HG02885 (cell line): ENCODE measurements at regions not wholly inside any gene's neighbourhood (a gene's known extent, or its start where the extent isn't known, plus 50 kb on each side); places are given as distances from the start of the nearest gene placed in this dataset.
A peak's percentile ranks its signal among the peaks of the same experiment; 100 is the strongest.

ENCODE experiments used
- ATAC-seq: cut with Tn5 transposase; IDR thresholded peaks from one replicate; pipeline ENCODE4 v1.9.1; 2021; ENCODE audit warnings: mild to moderate bottlenecking; ENCODE audit not compliant: unreplicated experiment, poor library complexity

GRCh38 chr1:81700728-81701470 is 99.8 kb upstream of the ADGRL2 start:
- ATAC-seq = no peak

GRCh38 chr1:81699234-81699633 is 101.5 kb upstream of the ADGRL2 start:
- ATAC-seq = no peak

DNA sequence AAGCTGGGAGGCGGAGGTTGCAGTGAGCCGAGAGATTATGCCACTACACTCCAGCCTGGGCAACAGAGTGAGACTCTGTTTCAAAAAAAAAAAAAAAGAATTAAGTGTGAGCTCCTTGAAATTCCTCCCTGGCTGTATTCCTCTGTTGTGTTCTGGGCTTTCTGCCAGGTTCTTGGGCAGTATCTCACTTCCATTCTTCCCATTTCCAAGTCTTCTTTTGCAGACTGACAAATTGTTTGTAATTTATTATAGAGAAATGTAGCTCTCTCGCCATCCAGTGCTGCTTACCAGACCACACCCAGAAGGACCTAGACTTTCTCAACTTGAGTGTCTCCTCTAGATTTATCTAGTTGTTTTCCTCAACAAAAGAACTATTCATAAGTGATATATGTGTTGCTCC is 105.0 kb upstream of the ADGRL2 start:
- ATAC-seq = no peak

GRCh38 chr1:81693316-81693715 is 107.4 kb upstream of the ADGRL2 start:
- no peak for ATAC-seq

GRCh38 chr1:81690676-81691453 is 109.9 kb upstream of the ADGRL2 start:
- ATAC-seq = no peak

GRCh38 chr1:81689531-81689941 is 111.2 kb upstream of the ADGRL2 start:
- peak; percentile 49 for ATAC-seq

DNA sequence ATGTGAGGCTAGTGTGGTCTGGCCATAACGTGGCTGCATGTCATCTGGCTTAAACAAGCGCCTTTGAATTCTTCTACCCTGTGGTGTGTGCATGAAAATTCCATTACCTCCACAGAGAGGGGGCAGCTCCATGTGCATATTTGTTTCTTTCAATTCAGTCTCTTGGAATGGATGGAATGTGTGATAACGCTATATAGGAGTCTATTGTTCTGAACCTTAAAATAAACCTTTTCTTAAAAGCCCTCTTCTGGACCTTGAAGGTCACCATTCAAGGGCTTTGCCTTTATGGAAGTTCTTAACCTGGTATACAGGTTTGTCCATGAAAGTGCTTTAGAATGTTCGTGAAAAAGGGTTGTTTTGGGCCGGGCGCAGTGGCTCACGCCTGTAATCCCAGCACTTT is 118.2 kb upstream of the ADGRL2 start:
- no peak for ATAC-seq

GRCh38 chr1:81681601-81682266 is 119.0 kb upstream of the ADGRL2 start:
- peak; percentile 67 for ATAC-seq

- ATAC-seq = peak; percentile 34
These were observed 119.6 kb upstream of the ADGRL2 start for GRCh38 chr1:81681114-81681513.

- ATAC-seq = no peak
These were observed 120.8 kb upstream of the ADGRL2 start for GRCh38 chr1:81679942-81680341.

DNA sequence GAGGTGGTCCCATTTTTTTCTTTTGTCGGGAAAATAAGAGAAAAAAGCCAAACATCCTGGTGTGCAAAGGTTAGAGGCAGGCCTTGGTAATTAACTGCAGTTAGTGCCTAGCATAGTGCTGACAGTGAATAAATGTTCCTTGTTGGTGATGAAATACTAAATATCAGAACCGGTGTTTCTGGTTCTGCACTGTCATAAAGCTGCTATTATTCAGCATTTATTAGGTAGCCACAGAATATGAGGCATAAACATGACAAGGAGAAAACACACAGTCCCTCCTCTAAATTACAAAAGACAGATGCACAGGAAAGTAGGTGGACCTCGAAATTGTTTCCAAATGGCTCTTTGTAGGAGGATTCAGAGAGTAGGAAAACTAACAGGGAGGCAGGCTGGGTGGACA is 122.0 kb upstream of the ADGRL2 start:
- no peak for ATAC-seq

- no peak for ATAC-seq
These were observed 128.0 kb upstream of the ADGRL2 start for GRCh38 chr1:81672766-81673165.

DNA sequence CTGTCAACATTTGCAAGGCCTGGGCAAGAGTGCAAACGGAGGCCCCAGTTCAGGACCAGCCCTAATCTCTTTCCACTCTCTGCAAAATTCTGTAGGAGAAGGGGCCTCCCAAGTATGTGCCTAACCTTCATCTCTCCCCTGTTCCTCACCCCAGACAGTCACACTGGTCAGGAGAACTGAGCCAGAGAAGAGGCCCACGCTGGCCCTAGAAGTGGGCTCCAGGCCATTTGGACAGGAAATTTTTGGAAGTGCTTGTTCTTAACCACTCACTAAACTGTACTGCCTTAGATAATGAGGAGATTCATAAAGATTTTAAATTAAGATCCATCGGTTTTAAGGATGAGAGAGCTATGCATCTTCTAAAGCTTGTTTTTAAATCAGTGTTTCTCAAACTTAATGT is 129.7 kb upstream of the ADGRL2 start:
- ATAC-seq = no peak

DNA sequence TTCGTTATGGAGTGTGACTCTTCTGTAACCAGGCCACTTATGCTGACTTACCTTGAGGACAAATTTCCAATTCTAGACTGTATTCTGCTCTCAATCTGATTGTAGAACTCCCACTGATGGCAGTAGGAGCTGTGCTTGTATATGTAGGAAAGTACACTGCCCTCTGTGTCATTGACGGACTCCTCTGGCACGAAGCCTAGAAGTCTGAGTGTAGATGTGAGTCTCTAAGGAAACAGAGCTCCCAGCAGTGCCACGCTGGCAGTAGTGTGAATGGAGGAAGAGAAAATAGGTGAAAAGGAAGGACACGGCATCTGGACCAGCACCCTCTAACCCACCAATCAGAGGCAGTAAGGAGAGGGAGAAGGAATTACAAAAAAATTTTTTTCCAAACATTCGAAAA is 130.4 kb upstream of the ADGRL2 start:
- ATAC-seq = no peak

GRCh38 chr1:81666586-81666985 is 134.1 kb upstream of the ADGRL2 start:
- no peak for ATAC-seq

DNA sequence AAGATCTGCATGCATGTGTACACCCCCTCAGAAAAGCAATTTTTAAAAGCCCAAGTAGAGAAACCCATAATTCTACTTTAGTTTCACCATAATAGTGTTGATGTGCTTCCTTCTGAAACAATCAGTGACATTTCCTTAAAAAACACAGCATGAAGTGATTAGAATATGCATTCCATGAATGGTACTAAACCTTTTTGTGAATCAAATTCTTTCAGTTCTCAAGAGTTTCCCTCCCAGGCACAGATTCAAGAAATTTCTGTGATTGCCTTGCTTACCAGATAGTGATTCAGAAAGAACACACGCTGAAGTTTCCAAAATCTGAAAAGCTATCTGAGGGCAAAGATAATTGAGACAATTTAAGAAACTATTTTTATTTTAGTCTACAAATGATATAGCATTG is 136.4 kb upstream of the ADGRL2 start:
- ATAC-seq = no peak

DNA sequence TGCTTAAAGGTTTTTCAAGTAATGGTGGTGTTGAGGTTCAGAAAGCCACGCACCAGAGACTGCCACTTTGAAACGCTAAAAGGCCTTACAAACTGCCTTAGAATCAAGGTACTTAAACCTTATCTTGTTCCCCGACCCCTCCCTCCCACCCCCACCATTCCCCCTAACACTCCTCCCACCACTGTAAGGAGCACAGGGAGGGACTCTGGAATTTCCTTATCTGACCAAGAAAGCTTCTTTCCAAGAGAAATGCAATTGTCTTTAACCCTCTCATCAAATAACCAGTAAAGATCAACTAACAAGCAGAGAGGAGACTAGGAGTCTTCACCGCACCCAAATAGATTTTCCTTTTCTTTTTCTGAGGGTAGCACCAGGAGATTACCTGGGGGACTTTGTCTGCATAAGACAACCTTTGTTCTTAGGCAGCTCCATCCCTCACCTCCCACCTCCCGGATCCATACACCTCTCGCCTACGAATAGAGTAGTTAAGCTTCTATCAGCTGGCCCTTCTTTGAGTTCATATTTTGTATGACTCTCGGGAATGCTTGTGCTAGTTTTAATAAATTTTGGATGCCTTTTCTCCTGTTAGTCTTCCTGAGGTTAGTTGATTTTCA is 137.7 kb upstream of the ADGRL2 start:
- no peak for ATAC-seq

GRCh38 chr1:81660286-81660685 is 140.4 kb upstream of the ADGRL2 start:
- ATAC-seq = no peak

DNA sequence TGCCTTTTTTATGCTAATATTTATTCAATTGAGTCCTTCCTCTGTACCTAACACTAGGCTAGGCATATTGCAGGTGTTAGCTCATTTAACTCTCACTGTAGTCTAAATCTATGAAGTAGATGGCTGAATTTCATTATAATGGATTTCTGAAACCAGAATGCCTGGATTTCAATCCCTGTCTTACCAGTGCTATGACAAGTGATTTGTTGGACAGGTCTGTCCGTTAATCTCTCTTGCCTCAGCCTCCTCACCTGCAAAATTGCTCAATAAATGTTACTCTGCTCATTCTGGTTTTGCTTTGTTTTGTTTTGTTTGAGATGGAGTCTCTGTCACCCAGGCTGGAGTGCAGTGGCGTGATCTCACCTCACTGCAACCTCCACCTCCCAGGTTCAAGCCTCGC is 146.1 kb upstream of the ADGRL2 start:
- ATAC-seq = no peak

DNA sequence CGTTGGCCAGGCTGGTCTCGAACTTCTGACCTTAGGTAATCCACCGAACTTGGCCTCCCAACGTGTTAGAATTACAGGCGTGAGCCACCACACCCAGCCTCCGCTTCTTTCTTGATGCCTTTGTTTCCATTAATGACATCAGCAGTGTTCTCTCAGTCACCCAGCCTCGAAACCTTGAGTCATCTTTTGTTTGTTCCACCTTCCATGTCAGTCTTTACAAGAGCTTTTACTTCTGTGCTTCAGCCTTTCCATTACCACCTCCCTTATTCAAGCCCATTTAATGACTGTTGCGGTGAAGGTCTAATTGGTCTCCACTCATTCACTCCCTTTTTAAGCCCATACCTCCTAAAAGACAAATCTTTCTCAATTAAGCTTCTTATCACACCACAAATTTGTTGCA is 146.6 kb upstream of the ADGRL2 start:
- ATAC-seq = no peak

DNA sequence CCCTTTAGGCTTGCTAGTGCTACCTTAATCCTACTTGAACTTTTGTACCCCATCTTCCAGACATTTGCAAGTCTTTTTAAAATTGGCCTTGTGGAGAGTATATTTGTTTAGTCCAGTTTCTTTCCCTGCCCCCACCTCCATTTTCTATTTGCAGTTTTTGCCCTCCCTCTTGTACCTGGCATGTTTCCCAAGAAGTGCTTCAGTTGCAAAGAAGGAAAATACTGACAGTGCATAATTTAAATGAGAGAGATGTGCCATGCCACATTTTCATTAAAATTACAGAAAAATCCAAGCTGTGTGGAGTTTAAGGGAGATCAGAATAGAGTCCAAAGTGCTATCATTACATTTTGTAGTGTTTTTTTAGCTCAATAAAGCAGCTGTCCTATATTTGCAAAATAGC is 150.0 kb upstream of the ADGRL2 start:
- ATAC-seq = no peak
